Right lobe of liver (tissue), 4 donors: ENCODE measurements at regions not wholly inside any gene's neighbourhood (a gene's known extent, or its start where the extent isn't known, plus 50 kb on each side); places are given as distances from the start of the nearest gene placed in this dataset.

Experiments used
- CTCF ChIP-seq, 4 donors: fragments of 200-600 bp in 3 of 4; fragments of 450-650 bp in 1 of 4; IDR thresholded peaks; one replicate each; pipeline versions ENCODE4 v1.5.1 to v1.8.0; 2016 to 2022; ENCODE audit warnings: antibody characterized with exemption in 4 of 4, mild to moderate bottlenecking in 2 of 4
- POLR2A ChIP-seq: fragments of 450-650 bp; IDR thresholded peaks from one replicate; pipeline ENCODE4 v1.6.1; 2017; ENCODE audit warnings: antibody characterized with exemption, mild to moderate bottlenecking
- donor health status: DM: no; HTN: no; CAD: no.
- donor health status: DM: no; HTN: no; CAD: no.
- donor health status: DM: no; HTN: yes; CAD: no.

GRCh38 chr6:54619102-54619501, 227.5 kb upstream of the FAM83B start:
- TF ChIP-seq CTCF (IDR thresholded peaks at IDR 0.05), result no peak
- no peak for TF ChIP-seq POLR2A
